ENCODE measurements at regions not wholly inside any gene's neighbourhood (a gene's known extent, or its start where the extent isn't known, plus 50 kb on each side); places are given as distances from the start of the nearest gene placed in this dataset.

- Histone ChIP-seq H3K36me3 (ENCODE audit: insufficient read depth) (no peaks in the 10 kb centered on the region), H3K79me2 (replicated peaks; ENCODE audit: insufficient read depth) (no peaks in the 10 kb centered on the region), H3K4me1 (ENCODE audit: insufficient read depth) (peaks cover 12% of the 10 kb centered on the region; the same call in 1 of the 2 replicates), H3K27me3 (ENCODE audit: insufficient read depth) (no peaks in the 10 kb centered on the region), H3F3A (replicated peaks; ENCODE audit: low read depth) (no peaks in the 10 kb centered on the region), H4K20me1 (replicated peaks; ENCODE audit: insufficient read depth) (no peaks in the 10 kb centered on the region), H3K4me3 (no peak overlapping the region), H3K27ac (ENCODE audit: low read depth) (no peak overlapping the region), H2AFZ (0 out of 2 replicates have a peak overlapping the region, but pooled peaks have one; percentile 86), H3K9me2 (ENCODE audit: insufficient read depth) (no peaks in the 10 kb centered on the region), H3K4me2 (no peak overlapping the region)
- H3K4me3 Mint-ChIP-seq: no peak overlapping the region
- DNase-seq (ENCODE audit: low spot score) (peak; percentile 26), ATAC-seq (peak; percentile 51)
- no peaks in the 10 kb centered on the region for H3K36me3 Mint-ChIP-seq (ENCODE audit: low read depth)
- H3K9me3 Mint-ChIP-seq: no peaks in the 10 kb centered on the region
- H3K27me3 Mint-ChIP-seq (ENCODE audit: insufficient read depth, low read depth, poor library complexity): peaks cover 1% of the 10 kb centered on the region
- peaks cover 19% of the 10 kb centered on the region for H3K4me1 Mint-ChIP-seq
- H3K27ac Mint-ChIP-seq: no peak overlapping the region
- TF ChIP-seq STAT1 (IDR thresholded peaks at IDR 0.05; ENCODE audit: unreplicated experiment) (no peak), CREB1 (CRISPR knock-in tag; IDR thresholded peaks at IDR 0.05; ENCODE audit: low read depth) (no peak), NANOG (IDR thresholded peaks at IDR 0.05; ENCODE audit: borderline replicate concordance) (no peak), POLR2AphosphoS5 (IDR thresholded peaks at IDR 0.05; ENCODE audit: low read depth) (no peak), EZH2 (IDR thresholded peaks at IDR 0.05; ENCODE audit: low read depth, unreplicated experiment) (no peak), REST (IDR thresholded peaks at IDR 0.05; ENCODE audit: unreplicated experiment) (no peak)
Measured at GRCh38 chr14:65303190-65303898, 109.2 kb upstream of the FUT8 start.

- no peaks in the 10 kb centered on the region for H3K36me3 ChIP-seq (ENCODE audit: insufficient read depth)
- Mint-ChIP-seq H3K4me3 (no peak overlapping the region), H3K27ac (no peak overlapping the region), H3K36me3 (ENCODE audit: low read depth) (no peaks in the 10 kb centered on the region), H3K9me3 (no peaks in the 10 kb centered on the region), H3K27me3 (ENCODE audit: insufficient read depth, low read depth, poor library complexity) (peaks cover 1% of the 10 kb centered on the region), H3K4me1 (peaks cover 19% of the 10 kb centered on the region)
- no peaks in the 10 kb centered on the region for H4K20me1 ChIP-seq (replicated peaks; ENCODE audit: insufficient read depth)
- ATAC-seq: peak; percentile 51
- H3K79me2 ChIP-seq (replicated peaks; ENCODE audit: insufficient read depth): no peaks in the 10 kb centered on the region
- no peaks in the 10 kb centered on the region for H3K27me3 ChIP-seq (ENCODE audit: insufficient read depth)
- H3F3A ChIP-seq (replicated peaks; ENCODE audit: low read depth): no peaks in the 10 kb centered on the region
- peaks cover 12% of the 10 kb centered on the region; the same call in 1 of the 2 replicates for H3K4me1 ChIP-seq (ENCODE audit: insufficient read depth)
- no peaks in the 10 kb centered on the region for H3K9me2 ChIP-seq (ENCODE audit: insufficient read depth)
- H3K4me3 ChIP-seq: no peak overlapping the region
- H3K27ac ChIP-seq (ENCODE audit: low read depth): no peak overlapping the region
- no peak overlapping the region for H3K4me2 ChIP-seq
- H2AFZ ChIP-seq: peak overlapping the region; percentile 90; the same call in 1 of the 2 replicates
- no peak for DNase-seq (ENCODE audit: low spot score)
- TF ChIP-seq JUNB (IDR thresholded peaks at IDR 0.05; ENCODE audit: unreplicated experiment) (no peak), REST (IDR thresholded peaks at IDR 0.05; ENCODE audit: unreplicated experiment) (no peak), POLR2AphosphoS5 (IDR thresholded peaks at IDR 0.05; ENCODE audit: low read depth) (no peak), ETS1 (IDR thresholded peaks at IDR 0.05) (no peak), ZNF331 (CRISPR knock-in tag; IDR thresholded peaks at IDR 0.05; ENCODE audit: low read depth) (no peak), NANOG (IDR thresholded peaks at IDR 0.05; ENCODE audit: borderline replicate concordance) (no peak), EZH2phosphoT487 (IDR thresholded peaks at IDR 0.05; ENCODE audit: unreplicated experiment) (no peak), CREB1 (CRISPR knock-in tag; IDR thresholded peaks at IDR 0.05; ENCODE audit: low read depth) (no peak), STAT1 (IDR thresholded peaks at IDR 0.05; ENCODE audit: unreplicated experiment) (no peak), EZH2 (IDR thresholded peaks at IDR 0.05; ENCODE audit: low read depth, unreplicated experiment) (no peak)
Measured at GRCh38 chr14:65303899-65304222, 108.7 kb upstream of the FUT8 start.

Data from GM23338 (cell line).